ENCODE measurements at regions not wholly inside any gene's neighbourhood (a gene's known extent, or its start where the extent isn't known, plus 50 kb on each side); places are given as distances from the start of the nearest gene placed in this dataset.

- no peak for TF ChIP-seq POLR2AphosphoS5 (IDR thresholded peaks at IDR 0.05; ENCODE audit: low read depth, low read length)
- no peak for TF ChIP-seq SIN3A (IDR thresholded peaks at IDR 0.05; ENCODE audit: borderline replicate concordance, insufficient read depth, low read length)
Observed at GRCh38 chr21:22364163-22364562, 1366.0 kb downstream of the NCAM2 start.
